NT2/D1 (cell line): ENCODE measurements at regions not wholly inside any gene's neighbourhood (a gene's known extent, or its start where the extent isn't known, plus 50 kb on each side); places are given as distances from the start of the nearest gene placed in this dataset.

Source experiments
- DNase-seq: peaks from one replicate; pipeline ENCODE4 v3.0.0-alpha.2; 2011; ENCODE audit warnings: low read depth, low spot score
- H3K27me3 ChIP-seq: 2 replicates; pipeline ENCODE4 v1.6.0; 2011; ENCODE audit warnings: mild to moderate bottlenecking; ENCODE audit not compliant: insufficient read length, insufficient read depth
- H3K36me3 ChIP-seq: 2 replicates; pipeline ENCODE4 v1.6.1; 2011; ENCODE audit warnings: mild to moderate bottlenecking, low read length, mixed read lengths; ENCODE audit not compliant: insufficient read depth, insufficient read length
- H3K4me1 ChIP-seq: 2 replicates; pipeline ENCODE4 v1.5.1; 2011; ENCODE audit not compliant: insufficient read depth, insufficient read length
- H3K4me3 ChIP-seq: 2 replicates; pipeline ENCODE4 v1.5.1; 2011; ENCODE audit warnings: low read depth; ENCODE audit not compliant: insufficient read length
- H3K9ac ChIP-seq: 2 replicates; pipeline ENCODE4 v1.6.0; 2011; ENCODE audit warnings: low read depth; ENCODE audit not compliant: insufficient read length
- H3K9me3 ChIP-seq: 2 replicates; pipeline ENCODE4 v1.5.1; 2011; ENCODE audit warnings: mild to moderate bottlenecking, low read length; ENCODE audit not compliant: insufficient read depth
- SUZ12 ChIP-seq: IDR thresholded peaks from 2 replicates; pipeline ENCODE4 v1.6.1; 2011; ENCODE audit not compliant: insufficient read length, insufficient read depth; ENCODE audit errors: extremely low read depth
- YY1 ChIP-seq: IDR thresholded peaks from 2 replicates; pipeline ENCODE4 v1.6.1; 2011; ENCODE audit not compliant: insufficient read length, insufficient read depth
- ZNF274 ChIP-seq: IDR thresholded peaks from 2 replicates; pipeline ENCODE4 v1.6.1; 2011; ENCODE audit warnings: mild to moderate bottlenecking, low read depth, low read length

DNA sequence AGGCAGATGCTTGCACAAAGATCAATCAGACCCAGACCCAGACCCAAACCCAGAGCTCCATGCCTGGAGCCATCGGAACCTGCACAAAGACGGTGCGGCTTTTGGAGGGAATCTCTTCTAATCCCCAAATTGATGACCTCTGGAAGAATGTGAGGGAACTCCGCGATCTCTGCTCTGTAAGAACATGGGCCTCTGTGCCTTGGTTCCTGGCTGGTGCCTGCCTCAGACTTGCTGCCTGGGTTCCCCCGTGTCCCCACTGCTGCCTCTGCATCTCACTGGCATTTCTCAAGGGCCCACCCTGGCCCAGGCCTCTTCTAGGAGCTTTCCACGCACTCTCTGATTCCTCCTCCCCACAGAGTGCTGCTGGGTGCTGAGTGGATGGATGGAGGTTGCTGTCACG is 1044.4 kb downstream of the TBC1D22A start:
- H3K9me3 ChIP-seq = no peaks in the 10 kb centered on the region
- DNase-seq = no peak

DNA sequence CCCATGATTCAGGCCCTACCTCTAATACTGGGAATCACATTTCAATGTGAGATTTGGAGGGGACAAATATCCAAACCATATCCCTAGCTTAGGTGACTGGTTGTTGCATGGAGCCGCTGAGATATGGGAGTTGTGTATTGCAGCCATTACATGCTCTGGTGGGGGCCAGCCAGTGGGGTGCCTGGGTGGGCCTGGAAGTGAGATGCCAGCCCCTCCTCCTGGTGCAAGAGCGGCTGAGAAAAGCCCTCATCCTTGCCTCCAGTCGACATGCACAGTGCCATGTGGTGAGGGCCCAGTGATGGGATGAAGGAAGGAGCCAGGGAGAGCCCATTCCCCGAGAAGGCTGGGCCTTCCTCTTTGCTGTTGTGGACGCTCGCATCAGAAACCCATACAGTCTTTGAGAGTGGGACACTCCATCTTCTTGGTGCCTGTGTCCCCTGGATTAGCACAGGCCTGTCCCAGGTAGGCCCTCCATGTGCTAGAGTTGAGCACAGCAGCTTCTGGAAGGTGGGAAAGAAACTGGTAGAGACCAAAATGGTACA is 1043.0 kb downstream of the TBC1D22A start:
- Histone ChIP-seq H3K9me3 (no peaks in the 10 kb centered on the region), H3K36me3 (no peaks in the 10 kb centered on the region), H3K4me1 (peaks cover 3% of the 10 kb centered on the region), H3K27me3 (no peaks in the 10 kb centered on the region), H3K4me3 (no peak overlapping the region), H3K9ac (no peak overlapping the region)
- no peak for TF ChIP-seq SUZ12
- TF ChIP-seq YY1 = no peak
- TF ChIP-seq ZNF274 = no peak
- no peak for DNase-seq

More for the DNA sequence above, 1044.4 kb downstream of the TBC1D22A start:
- no peaks in the 10 kb centered on the region for H3K27me3 ChIP-seq
- H3K9ac ChIP-seq = no peak overlapping the region
- TF ChIP-seq ZNF274 (no peak), SUZ12 (no peak), YY1 (no peak)
- H3K4me1 ChIP-seq = peaks cover 3% of the 10 kb centered on the region
- H3K36me3 ChIP-seq = no peaks in the 10 kb centered on the region
- no peak overlapping the region for H3K4me3 ChIP-seq

DNA sequence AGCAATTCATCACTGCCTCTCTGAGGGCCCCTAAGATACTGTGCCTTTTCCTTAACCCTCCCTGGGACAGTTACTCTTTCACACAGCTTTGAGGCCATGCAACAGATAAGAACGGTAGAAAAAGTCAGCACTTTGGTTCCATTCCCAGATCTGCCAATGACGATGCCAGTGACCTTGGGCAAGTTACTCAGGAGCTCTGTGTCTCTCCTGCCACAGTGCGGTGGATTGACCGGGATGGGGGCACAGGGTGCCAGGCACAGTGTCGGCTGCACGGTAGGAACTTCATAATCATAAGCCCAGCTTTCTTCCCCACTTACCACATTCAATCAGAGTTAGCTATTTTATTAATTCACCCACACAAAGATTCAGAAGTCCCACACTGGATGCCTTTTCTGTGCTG is 1041.8 kb downstream of the TBC1D22A start:
- Histone ChIP-seq H3K4me3 (no peak overlapping the region), H3K4me1 (peaks cover 3% of the 10 kb centered on the region), H3K9ac (no peak overlapping the region), H3K27me3 (no peaks in the 10 kb centered on the region), H3K36me3 (no peaks in the 10 kb centered on the region), H3K9me3 (no peaks in the 10 kb centered on the region)
- no peak for TF ChIP-seq SUZ12
- no peak for TF ChIP-seq ZNF274
- no peak for TF ChIP-seq YY1
- DNase-seq = no peak

DNA sequence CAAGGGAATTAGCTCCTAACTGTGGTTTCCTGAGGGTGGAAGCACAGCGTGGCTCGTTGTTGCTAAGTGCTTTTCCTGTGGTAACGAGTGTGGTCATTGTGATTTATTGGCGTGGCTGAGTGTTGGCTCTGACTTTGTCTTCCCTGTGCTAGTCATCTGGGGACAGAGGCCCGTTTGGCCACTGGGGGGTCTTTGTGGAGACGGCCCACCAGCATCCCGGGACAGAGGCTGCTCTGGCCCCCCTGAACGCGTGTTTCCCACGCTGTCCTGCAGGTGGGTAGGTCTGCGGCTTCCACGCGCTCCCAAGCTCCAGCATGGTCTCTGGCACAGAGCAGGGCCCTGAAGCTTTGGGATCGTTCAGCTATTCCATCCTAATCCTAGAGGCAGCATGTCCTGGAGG is 1040.0 kb downstream of the TBC1D22A start:
- TF ChIP-seq YY1 (no peak), ZNF274 (no peak), SUZ12 (no peak)
- Histone ChIP-seq H3K36me3 (no peaks in the 10 kb centered on the region), H3K27me3 (no peaks in the 10 kb centered on the region), H3K4me1 (no peaks in the 10 kb centered on the region), H3K9ac (no peak overlapping the region), H3K9me3 (no peaks in the 10 kb centered on the region), H3K4me3 (no peak overlapping the region)
- DNase-seq = no peak

GRCh38 chr22:47801541-47802245 is 1039.2 kb downstream of the TBC1D22A start:
- Histone ChIP-seq H3K4me3 (no peak overlapping the region), H3K9me3 (no peaks in the 10 kb centered on the region), H3K36me3 (no peaks in the 10 kb centered on the region), H3K4me1 (no peaks in the 10 kb centered on the region), H3K27me3 (no peaks in the 10 kb centered on the region), H3K9ac (no peak overlapping the region)
- no peak for DNase-seq
- TF ChIP-seq ZNF274 (no peak), YY1 (no peak), SUZ12 (no peak)

DNA sequence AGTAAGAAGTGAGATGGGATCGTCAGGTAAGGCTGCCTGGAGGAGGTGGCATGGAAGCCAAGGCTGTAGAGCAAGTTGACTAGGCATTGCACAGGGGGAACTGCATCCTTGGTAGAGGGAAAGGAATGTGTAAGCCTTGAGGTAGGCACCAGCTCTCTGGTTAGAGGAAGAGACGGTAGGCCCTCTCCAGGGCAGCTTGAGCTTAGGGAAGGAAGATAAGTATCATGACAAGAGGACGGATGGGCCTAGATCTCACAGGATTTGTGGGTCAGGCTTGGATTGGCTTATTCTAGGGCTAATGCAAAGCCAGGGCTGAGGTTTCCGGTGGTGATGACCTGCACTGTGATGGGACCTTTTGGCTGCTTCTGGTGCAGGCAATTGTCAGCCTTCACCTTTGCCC is 1035.8 kb downstream of the TBC1D22A start:
- Histone ChIP-seq H3K36me3 (no peaks in the 10 kb centered on the region), H3K27me3 (no peaks in the 10 kb centered on the region), H3K4me3 (no peak overlapping the region), H3K9me3 (no peaks in the 10 kb centered on the region), H3K9ac (no peak overlapping the region), H3K4me1 (peaks cover 2% of the 10 kb centered on the region)
- no peak for TF ChIP-seq SUZ12
- no peak for TF ChIP-seq YY1
- TF ChIP-seq ZNF274 = no peak
- DNase-seq = no peak

GRCh38 chr22:47797342-47797945 is 1035.0 kb downstream of the TBC1D22A start:
- H3K9ac ChIP-seq = no peak overlapping the region
- H3K36me3 ChIP-seq = no peaks in the 10 kb centered on the region
- no peak for DNase-seq
- no peaks in the 10 kb centered on the region for H3K27me3 ChIP-seq
- peaks cover 2% of the 10 kb centered on the region for H3K4me1 ChIP-seq
- no peak for TF ChIP-seq SUZ12
- TF ChIP-seq YY1 = no peak
- no peak for TF ChIP-seq ZNF274
- no peak overlapping the region for H3K4me3 ChIP-seq
- H3K9me3 ChIP-seq = no peaks in the 10 kb centered on the region
